GM12865 (cell line): ENCODE measurements at regions not wholly inside any gene's neighbourhood (a gene's known extent, or its start where the extent isn't known, plus 50 kb on each side); places are given as distances from the start of the nearest gene placed in this dataset.

Experiments
- DNase-seq: peaks from one replicate; pipeline ENCODE4 v3.0.0; 2010; ENCODE audit warnings: low read depth
- H3K4me3 ChIP-seq: 2 replicates; pipeline ENCODE4 v1.5.1; 2011; ENCODE audit warnings: mild to moderate bottlenecking, low read depth, low read length, control low read depth
- TF ChIP-seq, protein P1 (sequence below): IDR thresholded peaks from 2 replicates; pipeline ENCODE4 v1.5.1; 2011; ENCODE audit warnings: low read length, control low read depth, low read depth, inconsistent platforms; ENCODE audit not compliant: insufficient read depth; ENCODE audit errors: missing control alignments

DNA sequence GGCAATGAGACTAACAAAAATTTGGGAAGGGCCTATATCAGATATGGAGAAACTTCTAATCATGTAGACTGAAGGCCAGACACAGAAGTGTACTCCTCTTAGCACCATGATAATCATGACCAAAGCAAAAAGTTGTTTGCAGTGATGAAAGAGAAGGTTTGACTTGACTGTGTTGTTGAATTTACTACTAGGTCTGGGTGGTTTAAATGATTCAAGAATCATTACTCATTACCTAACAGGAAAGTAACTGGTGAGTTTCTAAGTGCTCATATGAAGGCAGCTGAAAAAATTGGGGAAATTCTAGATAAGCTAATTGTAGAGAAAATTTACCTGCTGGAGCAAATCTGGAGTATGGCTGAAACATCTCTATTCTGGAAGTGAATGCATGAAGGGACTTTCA lies 451.5 kb upstream of the SORCS1 start:
- TF ChIP-seq, protein P1, sequence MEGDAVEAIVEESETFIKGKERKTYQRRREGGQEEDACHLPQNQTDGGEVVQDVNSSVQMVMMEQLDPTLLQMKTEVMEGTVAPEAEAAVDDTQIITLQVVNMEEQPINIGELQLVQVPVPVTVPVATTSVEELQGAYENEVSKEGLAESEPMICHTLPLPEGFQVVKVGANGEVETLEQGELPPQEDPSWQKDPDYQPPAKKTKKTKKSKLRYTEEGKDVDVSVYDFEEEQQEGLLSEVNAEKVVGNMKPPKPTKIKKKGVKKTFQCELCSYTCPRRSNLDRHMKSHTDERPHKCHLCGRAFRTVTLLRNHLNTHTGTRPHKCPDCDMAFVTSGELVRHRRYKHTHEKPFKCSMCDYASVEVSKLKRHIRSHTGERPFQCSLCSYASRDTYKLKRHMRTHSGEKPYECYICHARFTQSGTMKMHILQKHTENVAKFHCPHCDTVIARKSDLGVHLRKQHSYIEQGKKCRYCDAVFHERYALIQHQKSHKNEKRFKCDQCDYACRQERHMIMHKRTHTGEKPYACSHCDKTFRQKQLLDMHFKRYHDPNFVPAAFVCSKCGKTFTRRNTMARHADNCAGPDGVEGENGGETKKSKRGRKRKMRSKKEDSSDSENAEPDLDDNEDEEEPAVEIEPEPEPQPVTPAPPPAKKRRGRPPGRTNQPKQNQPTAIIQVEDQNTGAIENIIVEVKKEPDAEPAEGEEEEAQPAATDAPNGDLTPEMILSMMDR, result no peak
- DNase-seq, result no peak
- no peak overlapping the region for H3K4me3 ChIP-seq

- DNase-seq, result no peak
- TF ChIP-seq, protein P1, result no peak
Observed at GRCh38 chr10:107614939-107615685, 450.6 kb upstream of the SORCS1 start.

GRCh38 chr10:107611115-107611514 lies 446.6 kb upstream of the SORCS1 start:
- DNase-seq, result no peak
- TF ChIP-seq, protein P1, result no peak

More at GRCh38 chr10:107614939-107615685, 450.6 kb upstream of the SORCS1 start:
- H3K4me3 ChIP-seq, result no peak overlapping the region

DNA sequence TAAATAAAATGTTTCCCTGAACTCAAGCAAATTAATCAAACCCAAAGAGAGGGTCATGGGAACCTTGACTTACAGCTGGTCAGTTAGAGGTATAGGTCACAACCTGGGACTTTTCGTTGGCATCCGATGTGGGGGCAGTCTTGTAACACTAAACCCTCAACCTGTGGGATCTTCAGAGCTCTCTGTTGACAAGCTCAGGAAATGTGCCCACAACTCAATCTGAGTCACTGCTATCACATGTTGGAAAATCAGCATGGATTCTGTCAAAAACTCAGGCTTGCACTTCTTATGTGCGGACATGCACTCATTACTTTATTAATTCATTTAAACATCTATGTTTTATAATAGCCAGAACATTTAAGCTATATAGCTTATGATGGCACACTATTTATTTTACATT lies 424.6 kb upstream of the SORCS1 start:
- TF ChIP-seq, protein P1, result no peak
- no peak overlapping the region for H3K4me3 ChIP-seq
- no peak for DNase-seq

More at GRCh38 chr10:107611115-107611514, 446.6 kb upstream of the SORCS1 start:
- no peak overlapping the region for H3K4me3 ChIP-seq

GRCh38 chr10:107585630-107586029 lies 421.1 kb upstream of the SORCS1 start:
- TF ChIP-seq, protein P1, result no peak
- no peak for DNase-seq
- no peak overlapping the region for H3K4me3 ChIP-seq

- DNase-seq, result no peak
- TF ChIP-seq, protein P1, result no peak
Observed at GRCh38 chr10:107583974-107584373, 419.5 kb upstream of the SORCS1 start.

GRCh38 chr10:107579970-107580369 lies 415.5 kb upstream of the SORCS1 start:
- no peak overlapping the region for H3K4me3 ChIP-seq
- no peak for DNase-seq
- TF ChIP-seq, protein P1, result no peak

More at GRCh38 chr10:107583974-107584373, 419.5 kb upstream of the SORCS1 start:
- H3K4me3 ChIP-seq, result no peak overlapping the region
